GM12878 (cell line): ENCODE measurements at regions not wholly inside any gene's neighbourhood (a gene's known extent, or its start where the extent isn't known, plus 50 kb on each side); places are given as distances from the start of the nearest gene placed in this dataset.

ENCODE experiments used
- ATAC-seq: fragments of 200-7000 bp; cut with Tn5 transposase; 3 replicates; pipeline ENCODE4 v1.9.1; 2020; ENCODE audit warnings: mild to moderate bottlenecking, moderate library complexity
- BruUV-seq: library from RNA; stranded (reverse); fragments of 400-500 nt; replicated peaks from 2 replicates; lab custom pipeline; 2021; lab: Mats Ljungman, UMichigan
- CTCF ChIA-PET: fragments of 300-600 bp; sonication (Branson Sonifier 250); formaldehyde crosslinking; extraction: SDS; loops from one replicate; lab custom pipeline; 2021; ENCODE audit warnings: inconsistent platforms; lab: Yijun Ruan, JAX
- POLR2A ChIA-PET: fragments of 350-600 bp; formaldehyde crosslinking; extraction: SDS; loops from one replicate; lab custom pipeline; 2021; ENCODE audit warnings: inconsistent platforms; lab: Charles Lee
- RAD21 ChIA-PET: fragments of 300-600 bp; sonication (Branson Sonifier 250); formaldehyde crosslinking; loops from one replicate; lab custom pipeline; 2023; ENCODE audit warnings: antibody characterized with exemption; ENCODE audit not compliant: unreplicated experiment; lab: Charles Lee
- SMC1A ChIA-PET: fragments of 300-600 bp; sonication (Branson Sonifier 250); formaldehyde crosslinking; loops from one replicate; lab custom pipeline; 2023; ENCODE audit not compliant: unreplicated experiment, uncharacterized antibody; lab: Charles Lee
- DNase-seq: peaks from one replicate; pipeline ENCODE4 v3.0.0-alpha.2; 2011; ENCODE audit warnings: low read depth, low spot score
- FAIRE-seq: peaks from 3 replicates; lab custom pipeline; 2011; peaks lifted over from hg19 to GRCh38; lab: Jason Lieb, UNC
- H2AFZ ChIP-seq: 2 replicates; pipeline ENCODE4 v1.6.0; 2011; ENCODE audit warnings: low read depth, low read length, control low read depth; ENCODE audit not compliant: control insufficient read depth
- H3K27ac ChIP-seq: 2 replicates; pipeline ENCODE4 v1.5.1; 2011; ENCODE audit warnings: control low read depth; ENCODE audit not compliant: control insufficient read depth, insufficient read depth
- H3K27me3 ChIP-seq, 2 experiments: replicated peaks in 1 of 2; 2 replicates each; pipeline versions ENCODE4 v1.6.0 to v1.6.1; 2011; ENCODE audit warnings: low read length in 1 of 2; ENCODE audit not compliant: control insufficient read depth in 2 of 2, insufficient read depth in 2 of 2
- H3K36me3 ChIP-seq, 2 experiments: 2 replicates each; pipeline ENCODE4 v1.5.1; 2011; ENCODE audit warnings: low read length in 1 of 2; ENCODE audit not compliant: control insufficient read depth in 2 of 2, insufficient read depth in 2 of 2
- H3K4me1 ChIP-seq: 2 replicates; pipeline ENCODE4 v1.6.1; 2011; ENCODE audit warnings: mild to moderate bottlenecking, low read length, moderate library complexity, mixed read lengths; ENCODE audit not compliant: control insufficient read depth, insufficient read depth
- H3K4me2 ChIP-seq: 2 replicates; pipeline ENCODE4 v1.6.0; 2011; ENCODE audit warnings: control low read depth; ENCODE audit not compliant: control insufficient read depth, insufficient read depth
- H3K4me3 ChIP-seq: fragments of 200-600 bp; sonication (generic); 2 replicates; pipeline ENCODE4 v1.5.1; 2016
- H3K79me2 ChIP-seq: 2 replicates; pipeline ENCODE4 v1.6.0; 2011; ENCODE audit warnings: low read length; ENCODE audit not compliant: control insufficient read depth, insufficient read depth
- H3K9ac ChIP-seq: 2 replicates; pipeline ENCODE4 v1.8.0; 2011; ENCODE audit warnings: low read length, control low read depth, mixed read lengths; ENCODE audit not compliant: control insufficient read depth, insufficient read depth
- H3K9me3 ChIP-seq: replicated peaks from 3 replicates; pipeline ENCODE4 v1.5.1; 2011; ENCODE audit warnings: mild to moderate bottlenecking, low read length; ENCODE audit not compliant: control insufficient read depth, insufficient read depth
- H4K20me1 ChIP-seq: 2 replicates; pipeline ENCODE4 v1.6.0; 2011; ENCODE audit not compliant: control insufficient read depth, insufficient read depth
- BCLAF1 ChIP-seq: fragments of 450-650 bp; IDR thresholded peaks from 2 replicates; pipeline ENCODE4 v1.6.1; 2017; ENCODE audit warnings: antibody characterized with exemption, mild to moderate bottlenecking, moderate library complexity
- CEBPB ChIP-seq, 2 experiments: fragments of 150-350 bp in 1 of 2; IDR thresholded peaks; 2 replicates each; pipeline ENCODE4 v1.6.1; 2012 to 2014; ENCODE audit warnings: low read depth in 2 of 2, low read length in 2 of 2, borderline replicate concordance in 1 of 2, inconsistent platforms in 1 of 2
- E2F8 ChIP-seq: fragments of 450-650 bp; IDR thresholded peaks from 2 replicates; pipeline ENCODE4 v1.6.1; 2018; ENCODE audit warnings: mild to moderate bottlenecking, low read depth, moderate library complexity; ENCODE audit not compliant: partially characterized antibody
- EP300 ChIP-seq, 2 experiments: fragments of 150-350 bp in 1 of 2; IDR thresholded peaks; 2 replicates each; pipeline ENCODE4 v1.6.1; 2011 to 2012; ENCODE audit warnings: low read depth in 2 of 2, low read length in 2 of 2, borderline replicate concordance in 1 of 2, improper control_type of control experiment in 1 of 2, inconsistent platforms in 1 of 2; ENCODE audit not compliant: control insufficient read depth in 1 of 2
- GATAD2B ChIP-seq: fragments of 450-650 bp; conservative IDR thresholded peaks from 2 replicates; pipeline ENCODE4 v1.6.1; 2017; ENCODE audit warnings: low read depth, mild to moderate bottlenecking, moderate library complexity
- MAX ChIP-seq: IDR thresholded peaks from 2 replicates; pipeline ENCODE4 v1.6.1; 2012; ENCODE audit warnings: low read depth, low read length, improper control_type of control experiment
- MEF2A ChIP-seq: IDR thresholded peaks from 2 replicates; pipeline ENCODE4 v1.6.1; 2011; ENCODE audit warnings: low read depth, mild to moderate bottlenecking, low read length, moderate library complexity; ENCODE audit not compliant: insufficient read depth
- MEF2B ChIP-seq: fragments of 450-650 bp; IDR thresholded peaks from 2 replicates; pipeline ENCODE4 v1.6.1; 2018; ENCODE audit warnings: mild to moderate bottlenecking, moderate library complexity; ENCODE audit not compliant: partially characterized antibody, poor library complexity, severe bottlenecking
- STAT3 ChIP-seq: IDR thresholded peaks from 2 replicates; pipeline ENCODE4 v1.6.1; 2011; ENCODE audit warnings: low read depth, low read length, improper control_type of control experiment
- YBX1 ChIP-seq: fragments of 450-650 bp; IDR thresholded peaks from 2 replicates; pipeline ENCODE4 v1.6.1; 2016; ENCODE audit warnings: antibody characterized with exemption
- ZNF217 ChIP-seq: fragments of 450-650 bp; IDR thresholded peaks from 2 replicates; pipeline ENCODE4 v1.6.1; 2017; ENCODE audit warnings: antibody characterized with exemption, mild to moderate bottlenecking
- ZNF274 ChIP-seq: IDR thresholded peaks from one replicate; pipeline ENCODE4 v1.8.0; 2011; ENCODE audit not compliant: insufficient read length, insufficient read depth
- ZNF687 ChIP-seq: fragments of 450-650 bp; IDR thresholded peaks from 2 replicates; pipeline ENCODE4 v1.6.1; 2017; ENCODE audit warnings: mild to moderate bottlenecking, moderate library complexity
- ZZZ3 ChIP-seq: IDR thresholded peaks from 2 replicates; pipeline ENCODE4 v1.6.1; 2011; ENCODE audit warnings: low read depth; ENCODE audit not compliant: control insufficient read depth, insufficient read length
- WGBS: methylation state at CpG from one replicate; pipeline ENCODE4 v1.1.6; 2016; ENCODE audit warnings: low lambda C conversion rate; ENCODE audit not compliant: insufficient replicate concordance, insufficient coverage; ENCODE audit errors: missing lambda C conversion rate; 5-methylcytosine and 5-hydroxymethylcytosine counted together
- in situ Hi-C: fragments of 300-500 bp; cut with MboI; formaldehyde crosslinking; loops from 9 replicates; pipeline ENCODE4 v1.14.3; 2018; ENCODE audit warnings: mixed read lengths
- intact Hi-C: fragments of 100-400 bp; cut with micrococcal nuclease; formaldehyde crosslinking; loops from one replicate; pipeline ENCODE4 v1.14.2; 2022; ENCODE audit not compliant: unreplicated experiment

GRCh38 chr2:186254759-186255158, 231.3 kb upstream of the ZC3H15 start:
- BruUV-seq: no TSS peak
- Histone ChIP-seq H3K9ac (no peak overlapping the region), H3K36me3 (no peaks in the 10 kb centered on the region), H4K20me1 (no peaks in the 10 kb centered on the region), H2AFZ (no peak overlapping the region), H3K27me3 (no peaks in the 10 kb centered on the region), H3K9me3 (no peaks in the 10 kb centered on the region), H3K79me2 (no peaks in the 10 kb centered on the region), H3K4me3 (no peak overlapping the region), H3K4me2 (no peak overlapping the region), H3K27ac (no peak overlapping the region), H3K4me1 (no peaks in the 10 kb centered on the region)
- ChIA-PET RAD21 (no interaction called here), POLR2A (no interaction called here), SMC1A (interaction anchor here (0.7 kb wide), 1 partner anchor 118 kb away, joined by 3 read pairs; no protein-coding TSS in a partner anchor), CTCF (interaction anchor here (0.8 kb wide), 1 partner anchor 625 kb away, joined by 3 read pairs; no protein-coding TSS in a partner anchor)
- 91% methylated on average over 2 of the region's 2 CpGs for WGBS
- ATAC-seq (no peak), DNase-seq (no peak), FAIRE-seq (no peak)
- in situ Hi-C loops: no loop called here
- intact Hi-C loops: loop anchor here (10.0 kb wide), 1 partner anchor 510 kb away; no protein-coding TSS in a partner anchor
- TF ChIP-seq MEF2A (no peak), E2F8 (no peak), ZZZ3 (no peak), MEF2B (no peak), GATAD2B (no peak), YBX1 (no peak), ZNF217 (no peak), STAT3 (no peak), CEBPB (IDR thresholded peaks at IDR 0.05; ENCODE audit: borderline replicate concordance in 1 of 2, low read depth in 2 of 2, low read length in 2 of 2) (no peak), EP300 (IDR thresholded peaks at IDR 0.05; ENCODE audit: borderline replicate concordance in 1 of 2, control insufficient read depth in 1 of 2, low read depth in 2 of 2, low read length in 2 of 2) (no peak), BCLAF1 (no peak), ZNF274 (no peak), MAX (no peak), ZNF687 (no peak)
